Duodenal mucosa (tissue), 2 donors: ENCODE measurements at regions not wholly inside any gene's neighbourhood (a gene's known extent, or its start where the extent isn't known, plus 50 kb on each side); places are given as distances from the start of the nearest gene placed in this dataset.

ENCODE experiments used
- H3K27ac ChIP-seq: one replicate; pipeline ENCODE4 v1.7.0; 2013; ENCODE audit warnings: low read depth, low read length
- H3K27me3 ChIP-seq, 2 donors: one replicate each; pipeline ENCODE4 v1.7.0; 2013; ENCODE audit warnings: low read length in 2 of 2, control low read depth in 1 of 2; ENCODE audit not compliant: insufficient read depth in 2 of 2, control insufficient read depth in 1 of 2
- H3K36me3 ChIP-seq, 2 donors: one replicate each; pipeline ENCODE4 v1.7.0; 2013; ENCODE audit warnings: low read length in 2 of 2, control low read depth in 1 of 2; ENCODE audit not compliant: insufficient read depth in 2 of 2, control insufficient read depth in 1 of 2
- H3K4me1 ChIP-seq, 2 donors: one replicate each; pipeline ENCODE4 v1.7.0; 2013; ENCODE audit warnings: low read length in 2 of 2, control low read depth in 1 of 2; ENCODE audit not compliant: insufficient read depth in 2 of 2, control insufficient read depth in 1 of 2
- H3K4me3 ChIP-seq, 2 donors: one replicate each; pipeline ENCODE4 v1.7.0; 2013; ENCODE audit warnings: low read length in 2 of 2, low read depth in 1 of 2
- H3K9ac ChIP-seq, 2 donors: one replicate each; pipeline ENCODE4 v1.7.0; 2013; ENCODE audit warnings: low read length in 2 of 2, low read depth in 1 of 2
- H3K9me3 ChIP-seq, 2 donors: one replicate each; pipeline ENCODE4 v1.7.0; 2013; ENCODE audit warnings: low read length in 2 of 2, control low read depth in 1 of 2; ENCODE audit not compliant: control insufficient read depth in 1 of 2

DNA sequence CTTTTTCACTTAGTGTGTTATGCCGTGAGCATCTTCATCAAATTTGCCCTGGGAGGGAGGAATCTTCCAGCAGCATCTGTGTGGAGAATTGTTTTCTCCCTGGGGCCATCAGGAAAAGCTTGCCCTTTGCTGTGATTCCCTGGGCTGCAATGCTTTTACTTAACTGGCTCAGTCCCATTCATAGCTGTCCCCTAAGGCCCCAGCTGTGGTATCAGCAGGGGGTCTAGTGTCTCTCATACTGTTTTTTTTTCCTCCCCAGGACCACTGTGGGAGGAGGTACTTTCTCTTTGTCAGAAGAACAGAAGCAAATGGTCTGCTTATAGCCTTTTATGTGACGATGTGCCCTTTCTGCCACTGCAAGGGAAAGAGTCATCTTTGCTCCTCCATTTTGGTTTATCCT lies 176.8 kb upstream of the CELF4 start:
- H3K9me3 ChIP-seq, result no peaks in the 10 kb centered on the region
- H3K36me3 ChIP-seq, result no peaks in the 10 kb centered on the region
- no peaks in the 10 kb centered on the region for H3K27me3 ChIP-seq
- no peaks in the 10 kb centered on the region for H3K4me1 ChIP-seq
- H3K9ac ChIP-seq, result no peak overlapping the region
- H3K27ac ChIP-seq, result no peak overlapping the region
- H3K4me3 ChIP-seq, result no peak overlapping the region

DNA sequence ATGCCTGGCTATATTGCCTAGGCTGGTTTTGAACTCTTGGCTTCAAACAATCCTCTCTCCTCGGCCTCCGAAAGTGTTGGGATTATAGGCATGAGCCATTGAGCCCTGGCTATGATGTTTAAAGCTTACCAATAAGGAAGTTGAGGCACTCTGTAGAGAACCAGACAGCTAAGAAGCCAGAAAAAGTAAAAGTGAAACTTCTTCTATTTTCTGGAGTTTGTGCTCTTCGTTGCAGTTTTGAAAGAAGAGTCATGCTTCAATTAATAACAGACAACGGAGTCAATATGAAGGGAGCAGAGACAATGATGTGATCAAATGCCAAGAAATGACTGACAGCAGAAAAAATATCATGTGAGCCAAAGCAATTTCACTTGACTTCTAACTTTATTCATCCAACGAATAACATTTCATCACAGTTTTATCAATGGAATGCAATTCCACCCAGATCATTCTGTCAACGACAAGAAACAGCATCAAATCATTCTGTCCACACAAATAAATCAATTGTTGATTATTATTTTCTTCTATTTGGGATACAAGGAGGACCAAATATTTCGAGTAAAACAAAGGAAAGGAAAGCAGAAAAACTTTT lies 175.5 kb upstream of the CELF4 start:
- H3K9me3 ChIP-seq, result no peaks in the 10 kb centered on the region
- H3K4me3 ChIP-seq, result no peak overlapping the region
- no peaks in the 10 kb centered on the region for H3K36me3 ChIP-seq
- H3K27ac ChIP-seq, result no peak overlapping the region
- no peak overlapping the region for H3K9ac ChIP-seq
- no peaks in the 10 kb centered on the region for H3K4me1 ChIP-seq
- H3K27me3 ChIP-seq, result no peaks in the 10 kb centered on the region

DNA sequence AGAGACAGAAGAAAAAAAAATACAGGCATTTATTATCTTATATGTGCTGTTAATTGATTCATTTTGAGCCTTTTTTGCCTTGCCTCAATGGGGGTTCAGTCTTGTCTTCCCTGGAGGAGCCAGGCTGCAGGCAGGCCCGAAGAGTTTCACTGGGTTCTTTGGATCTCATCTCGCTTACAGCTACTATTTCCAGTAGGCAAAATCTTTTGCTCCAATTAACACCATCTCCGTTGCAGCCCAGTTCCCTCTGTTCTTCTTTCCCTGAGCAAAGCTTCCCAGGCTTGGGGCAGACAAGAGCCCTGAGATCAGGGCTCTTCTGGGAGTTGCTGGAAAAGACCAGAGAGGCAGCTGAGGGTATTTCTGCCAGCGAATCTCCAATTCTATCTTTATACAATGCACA lies 168.8 kb upstream of the CELF4 start:
- no peak overlapping the region for H3K4me3 ChIP-seq
- no peaks in the 10 kb centered on the region for H3K4me1 ChIP-seq
- H3K27me3 ChIP-seq, result no peaks in the 10 kb centered on the region
- H3K9me3 ChIP-seq, result no peaks in the 10 kb centered on the region
- no peaks in the 10 kb centered on the region for H3K36me3 ChIP-seq
- H3K9ac ChIP-seq, result no peak overlapping the region
- H3K27ac ChIP-seq, result no peak overlapping the region

DNA sequence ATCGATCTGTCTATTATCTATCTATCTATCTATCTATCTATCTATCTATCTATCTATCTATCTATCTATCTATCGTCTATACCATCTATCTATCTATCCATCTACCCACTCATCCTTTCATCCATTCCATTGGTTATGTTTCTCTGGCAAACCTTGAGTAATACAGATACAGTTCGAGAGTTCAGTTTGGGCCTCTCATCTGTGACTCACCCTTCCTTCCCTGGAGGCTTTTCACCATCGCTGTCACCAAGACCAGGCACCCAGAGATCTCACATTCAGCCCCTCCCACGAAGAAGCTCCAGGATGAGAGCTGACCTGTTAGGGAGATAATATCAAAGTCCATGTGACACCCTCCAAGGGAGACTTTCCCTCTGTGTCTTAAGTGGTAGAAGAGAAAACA lies 164.1 kb upstream of the CELF4 start:
- no peak overlapping the region for H3K9ac ChIP-seq
- H3K4me3 ChIP-seq, result no peak overlapping the region
- H3K27ac ChIP-seq, result no peak overlapping the region
- no peaks in the 10 kb centered on the region for H3K27me3 ChIP-seq
- H3K9me3 ChIP-seq, result no peaks in the 10 kb centered on the region
- H3K4me1 ChIP-seq, result no peaks in the 10 kb centered on the region
- no peaks in the 10 kb centered on the region for H3K36me3 ChIP-seq

GRCh38 chr18:37724206-37724605 lies 158.6 kb upstream of the CELF4 start:
- no peak overlapping the region for H3K9ac ChIP-seq
- H3K9me3 ChIP-seq, result no peaks in the 10 kb centered on the region
- H3K27me3 ChIP-seq, result no peaks in the 10 kb centered on the region
- no peak overlapping the region for H3K4me3 ChIP-seq
- no peak overlapping the region for H3K27ac ChIP-seq
- no peaks in the 10 kb centered on the region for H3K4me1 ChIP-seq
- H3K36me3 ChIP-seq, result no peaks in the 10 kb centered on the region

DNA sequence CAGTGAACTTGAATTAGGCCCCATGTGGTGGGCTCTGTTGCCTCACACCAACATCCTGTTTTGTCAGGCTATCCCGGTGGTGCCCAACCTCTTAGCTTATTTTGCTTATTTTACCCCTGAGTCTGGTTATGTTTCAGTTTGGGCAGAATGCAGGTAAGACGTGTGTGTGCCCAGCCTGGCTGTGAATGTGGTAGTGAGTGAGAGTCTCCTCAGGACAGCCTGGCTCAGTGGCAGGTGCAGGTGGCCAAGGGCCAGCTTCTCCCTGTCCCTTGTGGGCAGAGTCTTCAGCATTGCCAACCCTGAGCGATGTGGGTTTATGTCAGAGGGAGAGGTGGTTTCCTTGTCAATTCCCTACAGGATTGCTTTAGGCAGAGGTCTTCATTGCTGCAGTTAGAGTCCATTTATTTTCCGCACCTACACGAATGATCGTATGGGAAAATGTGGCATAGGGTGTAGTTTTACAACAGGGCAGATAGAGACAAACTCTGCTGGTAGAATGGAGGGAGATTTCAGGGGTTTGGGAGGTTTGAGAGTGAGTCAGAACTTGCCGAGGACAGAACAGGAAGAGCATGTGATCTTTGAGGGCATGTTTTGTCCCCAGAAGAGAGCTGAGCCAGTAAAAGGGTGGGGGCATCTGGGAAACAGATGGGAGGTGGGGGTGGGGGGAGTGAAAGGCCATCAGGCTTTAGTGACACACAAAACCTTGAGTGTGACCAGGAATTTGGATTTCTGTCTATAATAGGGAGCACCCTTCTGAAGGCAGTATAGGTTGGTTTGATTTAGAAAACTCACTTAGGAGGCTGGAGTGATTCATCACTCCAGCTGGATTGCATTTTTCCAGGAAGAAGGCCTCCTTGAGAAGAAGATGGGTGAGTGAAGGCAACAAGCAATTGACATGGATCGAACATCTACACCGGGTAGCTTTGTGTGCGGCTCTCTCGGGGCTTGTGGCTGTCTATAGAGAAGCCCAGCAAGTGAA lies 156.2 kb upstream of the CELF4 start:
- Histone ChIP-seq H3K4me1 (no peaks in the 10 kb centered on the region), H3K9me3 (no peaks in the 10 kb centered on the region), H3K4me3 (no peak overlapping the region), H3K9ac (no peak overlapping the region), H3K27ac (no peak overlapping the region), H3K27me3 (no peaks in the 10 kb centered on the region), H3K36me3 (no peaks in the 10 kb centered on the region)

DNA sequence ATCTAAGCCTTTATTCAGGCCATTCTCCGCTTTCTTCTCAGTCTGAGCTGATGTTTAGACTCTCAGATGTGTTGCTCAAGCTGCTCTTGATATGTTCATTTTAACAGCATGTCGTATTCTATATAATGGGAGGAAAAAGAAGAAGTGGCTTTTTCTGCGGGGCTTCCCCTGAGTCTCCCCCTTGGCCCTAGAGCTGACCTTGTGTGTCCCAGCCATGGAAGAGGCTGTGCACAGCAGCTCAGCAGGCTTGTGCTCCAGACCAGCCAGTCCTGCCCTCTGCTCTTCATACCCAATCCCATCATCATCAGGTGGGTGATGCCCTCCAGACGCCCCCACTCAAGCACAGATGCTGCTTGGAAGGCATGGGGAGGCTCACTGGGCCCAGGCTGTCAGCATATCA lies 155.1 kb upstream of the CELF4 start:
- Histone ChIP-seq H3K36me3 (no peaks in the 10 kb centered on the region), H3K27ac (no peak overlapping the region), H3K4me1 (no peaks in the 10 kb centered on the region), H3K9ac (no peak overlapping the region), H3K4me3 (no peak overlapping the region), H3K27me3 (no peaks in the 10 kb centered on the region), H3K9me3 (no peaks in the 10 kb centered on the region)

DNA sequence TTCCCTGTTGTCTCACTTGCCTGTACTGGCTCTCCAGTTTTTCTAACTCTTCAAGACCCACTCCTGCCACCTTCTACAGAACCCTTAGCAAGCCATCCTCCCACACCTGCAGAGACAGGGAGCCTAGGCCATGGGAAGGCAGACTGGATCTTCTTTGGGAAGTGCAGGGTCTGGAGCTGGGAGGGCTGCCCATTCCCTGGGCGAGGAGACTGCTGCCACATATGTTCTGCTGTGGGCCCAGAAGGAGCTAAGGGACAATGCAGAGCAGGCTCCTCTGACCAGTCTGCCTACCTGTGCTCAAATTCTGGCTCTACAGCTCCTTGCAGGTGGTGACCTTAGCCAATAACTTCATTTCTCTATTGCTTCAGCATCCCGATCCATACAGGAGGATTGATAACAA lies 152.1 kb upstream of the CELF4 start:
- H3K9ac ChIP-seq, result no peak overlapping the region
- no peaks in the 10 kb centered on the region for H3K4me1 ChIP-seq
- H3K27ac ChIP-seq, result no peak overlapping the region
- no peak overlapping the region for H3K4me3 ChIP-seq
- no peaks in the 10 kb centered on the region for H3K27me3 ChIP-seq
- no peaks in the 10 kb centered on the region for H3K36me3 ChIP-seq
- H3K9me3 ChIP-seq, result no peaks in the 10 kb centered on the region

GRCh38 chr18:37717098-37717497 lies 151.5 kb upstream of the CELF4 start:
- H3K9ac ChIP-seq, result no peak overlapping the region
- H3K4me3 ChIP-seq, result no peak overlapping the region
- H3K36me3 ChIP-seq, result no peaks in the 10 kb centered on the region
- H3K27me3 ChIP-seq, result no peaks in the 10 kb centered on the region
- no peaks in the 10 kb centered on the region for H3K9me3 ChIP-seq
- H3K27ac ChIP-seq, result no peak overlapping the region
- no peaks in the 10 kb centered on the region for H3K4me1 ChIP-seq

- H3K4me3 ChIP-seq, result no peak overlapping the region
- no peaks in the 10 kb centered on the region for H3K36me3 ChIP-seq
- no peaks in the 10 kb centered on the region for H3K27me3 ChIP-seq
- H3K9me3 ChIP-seq, result no peaks in the 10 kb centered on the region
- no peak overlapping the region for H3K9ac ChIP-seq
- no peaks in the 10 kb centered on the region for H3K4me1 ChIP-seq
- no peak overlapping the region for H3K27ac ChIP-seq
These were observed 150.6 kb upstream of the CELF4 start for GRCh38 chr18:37716106-37716735.
